ENCODE measurements at regions not wholly inside any gene's neighbourhood (a gene's known extent, or its start where the extent isn't known, plus 50 kb on each side); places are given as distances from the start of the nearest gene placed in this dataset.

- Histone ChIP-seq H4K20me1 (ENCODE audit: low read depth, low read length) (no peaks in the 10 kb centered on the region), H3K27me3 (ENCODE audit: low read length) (no peaks in the 10 kb centered on the region), H2AFZ (ENCODE audit: low read depth, low read length, severe bottlenecking) (no peak overlapping the region), H3K4me2 (ENCODE audit: low read depth, low read length, poor library complexity, severe bottlenecking) (no peak overlapping the region), H3F3A (ENCODE audit: insufficient read depth) (no peaks in the 10 kb centered on the region), H3K9ac (ENCODE audit: low read length) (no peak overlapping the region), H3K27ac (ENCODE audit: low read depth, low read length) (no peak overlapping the region), H3K9me3 (ENCODE audit: insufficient read depth, low read length) (no peaks in the 10 kb centered on the region), H3K79me2 (ENCODE audit: insufficient read depth, low read length) (no peaks in the 10 kb centered on the region), H3K36me3 (ENCODE audit: low read length) (no peaks in the 10 kb centered on the region), H3K4me3 (ENCODE audit: insufficient read depth, low read length, poor library complexity, severe bottlenecking) (no peak overlapping the region), H3K9me2 (replicated peaks; ENCODE audit: insufficient read depth, low read length) (no peaks in the 10 kb centered on the region)
- peak; percentile 22 for TF ChIP-seq CTCF (IDR thresholded peaks at IDR 0.05; ENCODE audit: insufficient read depth, low read length, poor library complexity, severe bottlenecking)
- no peak for TF ChIP-seq EZH2phosphoT487 (conservative IDR thresholded peaks at IDR 0.05; ENCODE audit: low read length)
Measured at GRCh38 chr9:115524453-115525059, 406.6 kb upstream of the TNC start.

GRCh38 chr9:115525111-115526058 lies 407.4 kb upstream of the TNC start:
- no peaks in the 10 kb centered on the region for H3K79me2 ChIP-seq (ENCODE audit: insufficient read depth, low read length)
- no peak overlapping the region for H3K27ac ChIP-seq (ENCODE audit: low read depth, low read length)
- H3K9ac ChIP-seq (ENCODE audit: low read length) = no peak overlapping the region
- H3K9me2 ChIP-seq (replicated peaks; ENCODE audit: insufficient read depth, low read length) = no peaks in the 10 kb centered on the region
- no peaks in the 10 kb centered on the region for H3K36me3 ChIP-seq (ENCODE audit: low read length)
- TF ChIP-seq CTCF (IDR thresholded peaks at IDR 0.05; ENCODE audit: insufficient read depth, low read length, poor library complexity, severe bottlenecking) = no peak
- TF ChIP-seq EZH2phosphoT487 (conservative IDR thresholded peaks at IDR 0.05; ENCODE audit: low read length) = no peak
- H4K20me1 ChIP-seq (ENCODE audit: low read depth, low read length) = no peaks in the 10 kb centered on the region
- H3F3A ChIP-seq (ENCODE audit: insufficient read depth) = no peaks in the 10 kb centered on the region
- H3K27me3 ChIP-seq (ENCODE audit: low read length) = no peaks in the 10 kb centered on the region
- H3K4me2 ChIP-seq (ENCODE audit: low read depth, low read length, poor library complexity, severe bottlenecking) = no peak overlapping the region
- H2AFZ ChIP-seq (ENCODE audit: low read depth, low read length, severe bottlenecking) = no peak overlapping the region
- no peaks in the 10 kb centered on the region for H3K9me3 ChIP-seq (ENCODE audit: insufficient read depth, low read length)
- H3K4me3 ChIP-seq (ENCODE audit: insufficient read depth, low read length, poor library complexity, severe bottlenecking) = no peak overlapping the region

- H3K36me3 ChIP-seq (ENCODE audit: low read length) = no peaks in the 10 kb centered on the region
- no peak overlapping the region for H3K9ac ChIP-seq (ENCODE audit: low read length)
- no peaks in the 10 kb centered on the region for H3F3A ChIP-seq (ENCODE audit: insufficient read depth)
- H3K4me2 ChIP-seq (ENCODE audit: low read depth, low read length, poor library complexity, severe bottlenecking) = no peak overlapping the region
- no peaks in the 10 kb centered on the region for H3K9me2 ChIP-seq (replicated peaks; ENCODE audit: insufficient read depth, low read length)
- H3K79me2 ChIP-seq (ENCODE audit: insufficient read depth, low read length) = no peaks in the 10 kb centered on the region
- H3K27me3 ChIP-seq (ENCODE audit: low read length) = no peaks in the 10 kb centered on the region
- H3K9me3 ChIP-seq (ENCODE audit: insufficient read depth, low read length) = no peaks in the 10 kb centered on the region
- H3K4me3 ChIP-seq (ENCODE audit: insufficient read depth, low read length, poor library complexity, severe bottlenecking) = no peak overlapping the region
- TF ChIP-seq EZH2phosphoT487 (conservative IDR thresholded peaks at IDR 0.05; ENCODE audit: low read length) (no peak), CTCF (IDR thresholded peaks at IDR 0.05; ENCODE audit: insufficient read depth, low read length, poor library complexity, severe bottlenecking) (no peak)
- no peak overlapping the region for H3K27ac ChIP-seq (ENCODE audit: low read depth, low read length)
- H2AFZ ChIP-seq (ENCODE audit: low read depth, low read length, severe bottlenecking) = no peak overlapping the region
- no peaks in the 10 kb centered on the region for H4K20me1 ChIP-seq (ENCODE audit: low read depth, low read length)
Measured at GRCh38 chr9:115531410-115532125, 413.6 kb upstream of the TNC start.
